ENCODE measurements at regions not wholly inside any gene's neighbourhood (a gene's known extent, or its start where the extent isn't known, plus 50 kb on each side); places are given as distances from the start of the nearest gene placed in this dataset.

- H3K9me3 ChIP-seq (ENCODE audit: insufficient read depth, low read length): peaks cover 10% of the 10 kb centered on the region; the same call in 1 of the 2 replicates
These were observed 421.9 kb upstream of the TENM3 start for GRCh38 chr4:181821039-181822004.

GRCh38 chr4:181822005-181822375, 421.2 kb upstream of the TENM3 start:
- Histone ChIP-seq H3K9ac (ENCODE audit: insufficient read length, low read depth) (no peak overlapping the region), H3K4me1 (ENCODE audit: insufficient read depth, insufficient read length) (no peaks in the 10 kb centered on the region), H3K9me3 (ENCODE audit: insufficient read depth, low read length) (peaks cover 10% of the 10 kb centered on the region; the same call in 1 of the 2 replicates), H3K36me3 (ENCODE audit: insufficient read depth, insufficient read length, low read length) (no peaks in the 10 kb centered on the region), H3K27me3 (ENCODE audit: insufficient read depth, insufficient read length) (no peaks in the 10 kb centered on the region), H3K4me3 (ENCODE audit: insufficient read length, low read depth) (no peak overlapping the region)
- TF ChIP-seq YY1 (IDR thresholded peaks at IDR 0.05; ENCODE audit: insufficient read depth, insufficient read length) (no peak), ZNF274 (IDR thresholded peaks at IDR 0.05; ENCODE audit: low read depth, low read length) (no peak), SUZ12 (IDR thresholded peaks at IDR 0.05; ENCODE audit: extremely low read depth, insufficient read depth, insufficient read length) (no peak)
- no peak for DNase-seq (ENCODE audit: low read depth, low spot score)

More at GRCh38 chr4:181821039-181822004, 421.9 kb upstream of the TENM3 start:
- no peak for DNase-seq (ENCODE audit: low read depth, low spot score)
- TF ChIP-seq YY1 (IDR thresholded peaks at IDR 0.05; ENCODE audit: insufficient read depth, insufficient read length): no peak
- no peak for TF ChIP-seq SUZ12 (IDR thresholded peaks at IDR 0.05; ENCODE audit: extremely low read depth, insufficient read depth, insufficient read length)
- no peak for TF ChIP-seq ZNF274 (IDR thresholded peaks at IDR 0.05; ENCODE audit: low read depth, low read length)
- Histone ChIP-seq H3K27me3 (ENCODE audit: insufficient read depth, insufficient read length) (no peaks in the 10 kb centered on the region), H3K9ac (ENCODE audit: insufficient read length, low read depth) (no peak overlapping the region), H3K4me1 (ENCODE audit: insufficient read depth, insufficient read length) (no peaks in the 10 kb centered on the region), H3K4me3 (ENCODE audit: insufficient read length, low read depth) (no peak overlapping the region), H3K36me3 (ENCODE audit: insufficient read depth, insufficient read length, low read length) (no peaks in the 10 kb centered on the region)

GRCh38 chr4:181823183-181823582, 420.0 kb upstream of the TENM3 start:
- H3K4me3 ChIP-seq (ENCODE audit: insufficient read length, low read depth): no peak overlapping the region
- no peak for DNase-seq (ENCODE audit: low read depth, low spot score)
- H3K9me3 ChIP-seq (ENCODE audit: insufficient read depth, low read length): peaks cover 10% of the 10 kb centered on the region; the same call in 1 of the 2 replicates
- no peak overlapping the region for H3K9ac ChIP-seq (ENCODE audit: insufficient read length, low read depth)
- no peaks in the 10 kb centered on the region for H3K36me3 ChIP-seq (ENCODE audit: insufficient read depth, insufficient read length, low read length)
- H3K27me3 ChIP-seq (ENCODE audit: insufficient read depth, insufficient read length): no peaks in the 10 kb centered on the region
- H3K4me1 ChIP-seq (ENCODE audit: insufficient read depth, insufficient read length): no peaks in the 10 kb centered on the region
- TF ChIP-seq SUZ12 (IDR thresholded peaks at IDR 0.05; ENCODE audit: extremely low read depth, insufficient read depth, insufficient read length): no peak
- no peak for TF ChIP-seq ZNF274 (IDR thresholded peaks at IDR 0.05; ENCODE audit: low read depth, low read length)
- TF ChIP-seq YY1 (IDR thresholded peaks at IDR 0.05; ENCODE audit: insufficient read depth, insufficient read length): no peak

- H3K9me3 ChIP-seq (ENCODE audit: insufficient read depth, low read length): peaks cover 10% of the 10 kb centered on the region; the same call in 1 of the 2 replicates
- H3K36me3 ChIP-seq (ENCODE audit: insufficient read depth, insufficient read length, low read length): no peaks in the 10 kb centered on the region
- no peaks in the 10 kb centered on the region for H3K4me1 ChIP-seq (ENCODE audit: insufficient read depth, insufficient read length)
- no peak for TF ChIP-seq SUZ12 (IDR thresholded peaks at IDR 0.05; ENCODE audit: extremely low read depth, insufficient read depth, insufficient read length)
- TF ChIP-seq YY1 (IDR thresholded peaks at IDR 0.05; ENCODE audit: insufficient read depth, insufficient read length): no peak
- no peak for TF ChIP-seq ZNF274 (IDR thresholded peaks at IDR 0.05; ENCODE audit: low read depth, low read length)
- no peak for DNase-seq (ENCODE audit: low read depth, low spot score)
- no peak overlapping the region for H3K9ac ChIP-seq (ENCODE audit: insufficient read length, low read depth)
- no peak overlapping the region for H3K4me3 ChIP-seq (ENCODE audit: insufficient read length, low read depth)
- H3K27me3 ChIP-seq (ENCODE audit: insufficient read depth, insufficient read length): no peaks in the 10 kb centered on the region
These were observed 419.6 kb upstream of the TENM3 start for GRCh38 chr4:181823645-181824044.

GRCh38 chr4:181825564-181825963, 417.6 kb upstream of the TENM3 start:
- no peaks in the 10 kb centered on the region for H3K27me3 ChIP-seq (ENCODE audit: insufficient read depth, insufficient read length)
- TF ChIP-seq YY1 (IDR thresholded peaks at IDR 0.05; ENCODE audit: insufficient read depth, insufficient read length): no peak
- no peaks in the 10 kb centered on the region for H3K9me3 ChIP-seq (ENCODE audit: insufficient read depth, low read length)
- DNase-seq (ENCODE audit: low read depth, low spot score): no peak
- H3K4me1 ChIP-seq (ENCODE audit: insufficient read depth, insufficient read length): no peaks in the 10 kb centered on the region
- H3K4me3 ChIP-seq (ENCODE audit: insufficient read length, low read depth): no peak overlapping the region
- no peak overlapping the region for H3K9ac ChIP-seq (ENCODE audit: insufficient read length, low read depth)
- H3K36me3 ChIP-seq (ENCODE audit: insufficient read depth, insufficient read length, low read length): no peaks in the 10 kb centered on the region

GRCh38 chr4:181827246-181827645, 416.0 kb upstream of the TENM3 start:
- no peak for DNase-seq (ENCODE audit: low read depth, low spot score)
- H3K27me3 ChIP-seq (ENCODE audit: insufficient read depth, insufficient read length): no peaks in the 10 kb centered on the region
- no peak for TF ChIP-seq SUZ12 (IDR thresholded peaks at IDR 0.05; ENCODE audit: extremely low read depth, insufficient read depth, insufficient read length)
- no peak overlapping the region for H3K4me3 ChIP-seq (ENCODE audit: insufficient read length, low read depth)
- no peaks in the 10 kb centered on the region for H3K9me3 ChIP-seq (ENCODE audit: insufficient read depth, low read length)
- no peak overlapping the region for H3K9ac ChIP-seq (ENCODE audit: insufficient read length, low read depth)
- no peaks in the 10 kb centered on the region for H3K4me1 ChIP-seq (ENCODE audit: insufficient read depth, insufficient read length)
- H3K36me3 ChIP-seq (ENCODE audit: insufficient read depth, insufficient read length, low read length): no peaks in the 10 kb centered on the region

GRCh38 chr4:181830404-181831035, 412.7 kb upstream of the TENM3 start:
- H3K4me3 ChIP-seq (ENCODE audit: insufficient read length, low read depth): no peak overlapping the region
- no peak overlapping the region for H3K9ac ChIP-seq (ENCODE audit: insufficient read length, low read depth)
- no peaks in the 10 kb centered on the region for H3K27me3 ChIP-seq (ENCODE audit: insufficient read depth, insufficient read length)
- DNase-seq (ENCODE audit: low read depth, low spot score): no peak
- no peaks in the 10 kb centered on the region for H3K9me3 ChIP-seq (ENCODE audit: insufficient read depth, low read length)
- TF ChIP-seq ZNF274 (IDR thresholded peaks at IDR 0.05; ENCODE audit: low read depth, low read length) (no peak), SUZ12 (IDR thresholded peaks at IDR 0.05; ENCODE audit: extremely low read depth, insufficient read depth, insufficient read length) (no peak), YY1 (IDR thresholded peaks at IDR 0.05; ENCODE audit: insufficient read depth, insufficient read length) (no peak)
- H3K4me1 ChIP-seq (ENCODE audit: insufficient read depth, insufficient read length): no peaks in the 10 kb centered on the region
- no peaks in the 10 kb centered on the region for H3K36me3 ChIP-seq (ENCODE audit: insufficient read depth, insufficient read length, low read length)

All from NT2/D1 (cell line).